ENCODE measurements at regions not wholly inside any gene's neighbourhood (a gene's known extent, or its start where the extent isn't known, plus 50 kb on each side); places are given as distances from the start of the nearest gene placed in this dataset.

DNA sequence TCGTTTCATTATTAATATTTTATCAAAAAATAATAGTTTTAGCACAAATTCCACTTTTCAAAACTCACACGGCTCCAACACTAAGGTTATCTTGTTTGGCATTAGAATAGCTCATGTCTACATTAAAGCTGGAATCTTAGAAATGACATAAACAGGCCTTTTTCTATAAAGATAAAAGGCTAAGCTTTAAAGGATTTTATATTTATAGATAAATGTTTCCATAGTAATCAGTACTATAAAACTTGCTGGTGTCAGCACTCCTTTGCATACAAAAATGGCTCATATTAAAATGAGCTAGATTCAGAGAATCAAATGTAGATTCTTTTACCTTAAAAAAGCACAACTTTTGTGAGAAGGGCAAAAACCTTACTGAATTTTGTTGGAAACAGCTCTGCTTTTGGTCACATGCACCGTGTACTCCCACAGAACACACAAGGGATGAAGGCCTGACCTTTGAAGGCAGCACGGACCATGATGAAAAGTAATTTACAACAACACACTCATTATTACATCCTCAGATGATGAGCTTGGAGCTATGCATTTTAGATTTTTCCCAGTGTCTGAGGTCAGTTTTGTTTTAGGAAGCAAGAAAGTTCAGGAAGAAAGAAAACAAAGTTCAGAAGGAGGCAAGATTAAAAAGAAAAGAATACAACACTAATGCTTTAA, 202.8 kb downstream of the BCAT1 start:
- POLR2A ChIA-PET, result no interaction called here

More for the DNA sequence above, 202.8 kb downstream of the BCAT1 start:
- CTCF ChIA-PET, result no interaction called here
- no peak overlapping the region for H3K9ac ChIP-seq (ENCODE audit: low read length)
- no peak for DNase-seq (ENCODE audit: low read depth, low spot score)
- H3K27ac ChIP-seq (ENCODE audit: low read depth, low read length), result no peak overlapping the region
- no TSS peak for BruUV-seq (replicated peaks)
- no peaks in the 10 kb centered on the region for H3K27me3 ChIP-seq (ENCODE audit: insufficient read depth, low read length)
- H3K9me2 ChIP-seq (ENCODE audit: insufficient read depth), result no peaks in the 10 kb centered on the region
- H3K79me2 ChIP-seq (ENCODE audit: insufficient read depth, low read length), result no peaks in the 10 kb centered on the region
- TF ChIP-seq EZH2phosphoT487 (IDR thresholded peaks at IDR 0.05; ENCODE audit: borderline replicate concordance) (no peak), ZFX (IDR thresholded peaks at IDR 0.05) (no peak), SIN3A (IDR thresholded peaks at IDR 0.05; ENCODE audit: low read depth) (no peak), ELF1 (IDR thresholded peaks at IDR 0.05; ENCODE audit: borderline replicate concordance, low read depth) (no peak), SRF (IDR thresholded peaks at IDR 0.05; ENCODE audit: low read depth) (no peak), TCF7L2 (IDR thresholded peaks at IDR 0.05; ENCODE audit: borderline replicate concordance, extremely low read depth, insufficient read depth, insufficient read length) (no peak), ZNF274 (IDR thresholded peaks at IDR 0.05; ENCODE audit: low read depth, low read length) (no peak), YY1 (IDR thresholded peaks at IDR 0.05; ENCODE audit: extremely low read depth, insufficient replicate concordance, low read depth, low read length) (no peak), POLR2A (IDR thresholded peaks at IDR 0.05; ENCODE audit: borderline replicate concordance, extremely low read depth, insufficient read depth, insufficient read length) (no peak)
- TF ChIP-seq, protein P1, sequence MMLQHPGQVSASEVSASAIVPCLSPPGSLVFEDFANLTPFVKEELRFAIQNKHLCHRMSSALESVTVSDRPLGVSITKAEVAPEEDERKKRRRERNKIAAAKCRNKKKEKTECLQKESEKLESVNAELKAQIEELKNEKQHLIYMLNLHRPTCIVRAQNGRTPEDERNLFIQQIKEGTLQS (IDR thresholded peaks at IDR 0.05), result no peak
- TF ChIP-seq, protein P2, sequence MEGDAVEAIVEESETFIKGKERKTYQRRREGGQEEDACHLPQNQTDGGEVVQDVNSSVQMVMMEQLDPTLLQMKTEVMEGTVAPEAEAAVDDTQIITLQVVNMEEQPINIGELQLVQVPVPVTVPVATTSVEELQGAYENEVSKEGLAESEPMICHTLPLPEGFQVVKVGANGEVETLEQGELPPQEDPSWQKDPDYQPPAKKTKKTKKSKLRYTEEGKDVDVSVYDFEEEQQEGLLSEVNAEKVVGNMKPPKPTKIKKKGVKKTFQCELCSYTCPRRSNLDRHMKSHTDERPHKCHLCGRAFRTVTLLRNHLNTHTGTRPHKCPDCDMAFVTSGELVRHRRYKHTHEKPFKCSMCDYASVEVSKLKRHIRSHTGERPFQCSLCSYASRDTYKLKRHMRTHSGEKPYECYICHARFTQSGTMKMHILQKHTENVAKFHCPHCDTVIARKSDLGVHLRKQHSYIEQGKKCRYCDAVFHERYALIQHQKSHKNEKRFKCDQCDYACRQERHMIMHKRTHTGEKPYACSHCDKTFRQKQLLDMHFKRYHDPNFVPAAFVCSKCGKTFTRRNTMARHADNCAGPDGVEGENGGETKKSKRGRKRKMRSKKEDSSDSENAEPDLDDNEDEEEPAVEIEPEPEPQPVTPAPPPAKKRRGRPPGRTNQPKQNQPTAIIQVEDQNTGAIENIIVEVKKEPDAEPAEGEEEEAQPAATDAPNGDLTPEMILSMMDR (IDR thresholded peaks at IDR 0.05 in 2 of 3, conservative IDR thresholded peaks at IDR 0.05 in 1 of 3; ENCODE audit: borderline replicate concordance in 1 of 3, insufficient read depth in 1 of 3, low read depth in 2 of 3, low read length in 2 of 3), result no peak
- no peak overlapping the region for H3K4me2 ChIP-seq (ENCODE audit: low read length)
- RAD21 ChIA-PET (ENCODE audit: low non-redundant PET in 1 of 2, low total read pairs in 2 of 2, uncharacterized antibody in 2 of 2, unreplicated experiment in 2 of 2), result no interaction called here
- H3K4me3 ChIP-seq (replicated peaks in 1 of 2; ENCODE audit: low read depth in 1 of 2, low read length in 2 of 2), result no peak overlapping the region
- intact Hi-C loops (cut with micrococcal nuclease), result no loop called here
- H4K20me1 ChIP-seq (ENCODE audit: insufficient read depth), result no peaks in the 10 kb centered on the region
- no peaks in the 10 kb centered on the region for H3K36me3 ChIP-seq (ENCODE audit: control insufficient read depth in 1 of 2, insufficient read depth in 2 of 2, low read length in 2 of 2)
- H3K4me1 ChIP-seq (ENCODE audit: control insufficient read depth in 1 of 2, insufficient read depth in 2 of 2, low read length in 2 of 2), result no peaks in the 10 kb centered on the region
- no peak for ATAC-seq
- H2AFZ ChIP-seq (ENCODE audit: low read depth, low read length, poor library complexity, severe bottlenecking), result no peak overlapping the region
- H3K9me3 ChIP-seq (ENCODE audit: control insufficient read depth in 1 of 2, insufficient read depth in 1 of 2, low read depth in 1 of 2, low read length in 2 of 2), result peaks cover 0 to 3% of the 10 kb centered on the region in 2 experiments; a peak in 1 of 4 replicates

All from HCT116 (cell line).